ENCODE measurements at regions not wholly inside any gene's neighbourhood (a gene's known extent, or its start where the extent isn't known, plus 50 kb on each side); places are given as distances from the start of the nearest gene placed in this dataset.

DNA sequence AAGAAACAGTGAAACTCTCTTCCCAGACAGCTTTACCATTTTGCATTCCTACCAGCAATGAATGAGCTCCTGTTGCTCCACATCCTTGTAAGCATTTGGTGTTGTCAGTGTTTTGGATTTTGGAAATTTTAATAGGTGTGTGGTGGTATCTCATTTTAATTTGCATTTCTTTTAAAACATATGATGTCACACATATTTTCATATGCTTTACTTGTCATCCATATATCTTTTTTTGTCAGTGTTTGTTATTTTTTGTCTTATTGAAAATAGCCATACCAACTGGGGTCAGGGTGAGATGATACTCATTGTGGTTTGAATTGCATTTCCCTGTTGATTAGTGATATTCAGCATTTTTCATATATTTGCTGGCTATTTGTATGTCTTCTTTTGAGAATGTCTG lies 119.5 kb upstream of the FOXA2 start:
- Histone ChIP-seq H3K56ac (ENCODE audit: insufficient read length, low read depth, low read length) (no peak overlapping the region), H4K20me1 (ENCODE audit: control insufficient read depth, insufficient read depth, insufficient read length) (no peaks in the 10 kb centered on the region), H3K9ac (ENCODE audit: extremely low read depth, insufficient read length, low read length) (no peak overlapping the region), H3K23ac (ENCODE audit: insufficient read length, low read depth, low read length) (no peak overlapping the region), H4K91ac (ENCODE audit: insufficient read length, low read depth, low read length) (no peak overlapping the region), H3K27me3 (ENCODE audit: insufficient read depth, low read length) (no peaks in the 10 kb centered on the region), H3K4me1 (ENCODE audit: insufficient read depth, low read length) (no peaks in the 10 kb centered on the region), H3K14ac (ENCODE audit: insufficient read depth, low read length) (no peak overlapping the region), H2BK20ac (ENCODE audit: low read depth, low read length, poor library complexity, severe bottlenecking) (no peak overlapping the region), H4K5ac (ENCODE audit: insufficient read length, low read depth, low read length) (no peak overlapping the region), H2BK15ac (ENCODE audit: low read depth, low read length) (no peak overlapping the region), H3K23me2 (ENCODE audit: insufficient read length, low read depth, low read length, poor library complexity, severe bottlenecking) (peaks cover 2% of the 10 kb centered on the region), H2BK120ac (ENCODE audit: low read depth, low read length, poor library complexity, severe bottlenecking) (no peak overlapping the region), H2BK5ac (ENCODE audit: insufficient read length, low read length) (no peak overlapping the region), H3T11ph (ENCODE audit: low read length) (no peak overlapping the region), H3K79me1 (ENCODE audit: insufficient read depth, low read depth, low read length, poor library complexity, severe bottlenecking) (no peaks in the 10 kb centered on the region), H3K9me3 (ENCODE audit: control insufficient read depth, low read depth, low read length) (no peaks in the 10 kb centered on the region), H3K79me2 (ENCODE audit: insufficient read depth, low read length) (no peaks in the 10 kb centered on the region), H2BK12ac (ENCODE audit: insufficient read length, low read depth, low read length) (no peak overlapping the region), H2AFZ (ENCODE audit: low read length) (no peak overlapping the region), H4K8ac (replicated peaks; ENCODE audit: insufficient read length, low read depth, low read length) (no peak overlapping the region), H3K4me2 (ENCODE audit: insufficient read depth, insufficient read length, low read length) (no peak overlapping the region), H3K18ac (ENCODE audit: insufficient read length, low read depth, low read length) (no peak overlapping the region), H2AK5ac (ENCODE audit: insufficient read length, low read length) (no peak overlapping the region), H3K4ac (ENCODE audit: low read depth, low read length) (no peak overlapping the region), H3K27ac (ENCODE audit: insufficient read length, low read depth, low read length) (no peak overlapping the region)
- Mint-ChIP-seq H3K36me3 (ENCODE audit: insufficient read depth in 1 of 3, low read depth in 3 of 3) (peaks cover 0 to 2% (median 0%) of the 10 kb centered on the region in 3 experiments; a peak in 1 of 7 replicates), H3K4me1 (no peaks in the 10 kb centered on the region), H3K27ac (no peak overlapping the region), H3K4me3 (no peak overlapping the region), H3K9me3 (peaks cover 4 to 7% of the 10 kb centered on the region in 2 experiments; a peak in 3 of 5 replicates), H3K27me3 (ENCODE audit: low read depth) (peaks cover 14% of the 10 kb centered on the region)
- TF ChIP-seq, protein P1, sequence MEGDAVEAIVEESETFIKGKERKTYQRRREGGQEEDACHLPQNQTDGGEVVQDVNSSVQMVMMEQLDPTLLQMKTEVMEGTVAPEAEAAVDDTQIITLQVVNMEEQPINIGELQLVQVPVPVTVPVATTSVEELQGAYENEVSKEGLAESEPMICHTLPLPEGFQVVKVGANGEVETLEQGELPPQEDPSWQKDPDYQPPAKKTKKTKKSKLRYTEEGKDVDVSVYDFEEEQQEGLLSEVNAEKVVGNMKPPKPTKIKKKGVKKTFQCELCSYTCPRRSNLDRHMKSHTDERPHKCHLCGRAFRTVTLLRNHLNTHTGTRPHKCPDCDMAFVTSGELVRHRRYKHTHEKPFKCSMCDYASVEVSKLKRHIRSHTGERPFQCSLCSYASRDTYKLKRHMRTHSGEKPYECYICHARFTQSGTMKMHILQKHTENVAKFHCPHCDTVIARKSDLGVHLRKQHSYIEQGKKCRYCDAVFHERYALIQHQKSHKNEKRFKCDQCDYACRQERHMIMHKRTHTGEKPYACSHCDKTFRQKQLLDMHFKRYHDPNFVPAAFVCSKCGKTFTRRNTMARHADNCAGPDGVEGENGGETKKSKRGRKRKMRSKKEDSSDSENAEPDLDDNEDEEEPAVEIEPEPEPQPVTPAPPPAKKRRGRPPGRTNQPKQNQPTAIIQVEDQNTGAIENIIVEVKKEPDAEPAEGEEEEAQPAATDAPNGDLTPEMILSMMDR (conservative IDR thresholded peaks at IDR 0.05), result no peak
- DNase-seq, result no peak
